ENCODE measurements at regions not wholly inside any gene's neighbourhood (a gene's known extent, or its start where the extent isn't known, plus 50 kb on each side); places are given as distances from the start of the nearest gene placed in this dataset.
"Not testable (repeated sequence)": the region's sequence is repeated elsewhere in the genome, so short reads cannot be mapped to it uniquely, and the experiment has no call there.

GRCh38 chr22:15835729-15836128, 145.9 kb downstream of the POTEH start:
- not testable (repeated sequence) for H4K5ac ChIP-seq (ENCODE audit: insufficient read length, low read depth, low read length); H4K8ac ChIP-seq (replicated peaks; ENCODE audit: insufficient read length, low read depth, low read length); H3K23ac ChIP-seq (ENCODE audit: insufficient read length, low read depth, low read length); H3K36me3 Mint-ChIP-seq (ENCODE audit: insufficient read depth in 1 of 3, low read depth in 3 of 3); H3K79me2 ChIP-seq (ENCODE audit: insufficient read depth, low read length); H3K9me3 ChIP-seq (ENCODE audit: control insufficient read depth, low read depth, low read length); H3T11ph ChIP-seq (ENCODE audit: low read length); H3K14ac ChIP-seq (ENCODE audit: insufficient read depth, low read length); H3K27me3 ChIP-seq (ENCODE audit: insufficient read depth, low read length); H2AK5ac ChIP-seq (ENCODE audit: insufficient read length, low read length); H3K27me3 Mint-ChIP-seq (ENCODE audit: low read depth); H3K9ac ChIP-seq (ENCODE audit: extremely low read depth, insufficient read length, low read length); H2BK20ac ChIP-seq (ENCODE audit: low read depth, low read length, poor library complexity, severe bottlenecking); DNase-seq; H3K27ac Mint-ChIP-seq; H3K18ac ChIP-seq (ENCODE audit: insufficient read length, low read depth, low read length); H4K91ac ChIP-seq (ENCODE audit: insufficient read length, low read depth, low read length); H2BK5ac ChIP-seq (ENCODE audit: insufficient read length, low read length); H3K56ac ChIP-seq (ENCODE audit: insufficient read length, low read depth, low read length); H3K23me2 ChIP-seq (ENCODE audit: insufficient read length, low read depth, low read length, poor library complexity, severe bottlenecking); H3K4ac ChIP-seq (ENCODE audit: low read depth, low read length); H2BK120ac ChIP-seq (ENCODE audit: low read depth, low read length, poor library complexity, severe bottlenecking); H3K4me1 ChIP-seq (ENCODE audit: insufficient read depth, low read length); H4K20me1 ChIP-seq (ENCODE audit: control insufficient read depth, insufficient read depth, insufficient read length); H3K27ac ChIP-seq (ENCODE audit: insufficient read length, low read depth, low read length); H2BK15ac ChIP-seq (ENCODE audit: low read depth, low read length); H2BK12ac ChIP-seq (ENCODE audit: insufficient read length, low read depth, low read length); H3K4me2 ChIP-seq (ENCODE audit: insufficient read depth, insufficient read length, low read length); H3K9me3 Mint-ChIP-seq; H3K4me3 Mint-ChIP-seq; H3K79me1 ChIP-seq (ENCODE audit: insufficient read depth, low read depth, low read length, poor library complexity, severe bottlenecking); H2AFZ ChIP-seq (ENCODE audit: low read length); H3K4me1 Mint-ChIP-seq
- WGBS (ENCODE audit: extremely low coverage, insufficient read length, low lambda C conversion rate) = no CpG with 5 or more reads among the region's 9 CpGs

- not testable (repeated sequence) for H3K9me3 Mint-ChIP-seq; H3K27me3 ChIP-seq (ENCODE audit: insufficient read depth, low read length); H3K36me3 Mint-ChIP-seq (ENCODE audit: insufficient read depth in 1 of 3, low read depth in 3 of 3); H3K23ac ChIP-seq (ENCODE audit: insufficient read length, low read depth, low read length); H3K4me3 Mint-ChIP-seq; H3K27me3 Mint-ChIP-seq (ENCODE audit: low read depth); H3T11ph ChIP-seq (ENCODE audit: low read length); H2AK5ac ChIP-seq (ENCODE audit: insufficient read length, low read length); H4K91ac ChIP-seq (ENCODE audit: insufficient read length, low read depth, low read length); H3K4me2 ChIP-seq (ENCODE audit: insufficient read depth, insufficient read length, low read length); H4K5ac ChIP-seq (ENCODE audit: insufficient read length, low read depth, low read length); H3K79me2 ChIP-seq (ENCODE audit: insufficient read depth, low read length); H2BK5ac ChIP-seq (ENCODE audit: insufficient read length, low read length); H2BK20ac ChIP-seq (ENCODE audit: low read depth, low read length, poor library complexity, severe bottlenecking); H3K18ac ChIP-seq (ENCODE audit: insufficient read length, low read depth, low read length); H3K79me1 ChIP-seq (ENCODE audit: insufficient read depth, low read depth, low read length, poor library complexity, severe bottlenecking); H3K9me3 ChIP-seq (ENCODE audit: control insufficient read depth, low read depth, low read length); H2BK12ac ChIP-seq (ENCODE audit: insufficient read length, low read depth, low read length); H4K20me1 ChIP-seq (ENCODE audit: control insufficient read depth, insufficient read depth, insufficient read length); H3K4me1 Mint-ChIP-seq; H3K27ac ChIP-seq (ENCODE audit: insufficient read length, low read depth, low read length); H3K27ac Mint-ChIP-seq; H3K14ac ChIP-seq (ENCODE audit: insufficient read depth, low read length); H3K56ac ChIP-seq (ENCODE audit: insufficient read length, low read depth, low read length); H2AFZ ChIP-seq (ENCODE audit: low read length); H3K23me2 ChIP-seq (ENCODE audit: insufficient read length, low read depth, low read length, poor library complexity, severe bottlenecking); H3K9ac ChIP-seq (ENCODE audit: extremely low read depth, insufficient read length, low read length); H2BK120ac ChIP-seq (ENCODE audit: low read depth, low read length, poor library complexity, severe bottlenecking); H2BK15ac ChIP-seq (ENCODE audit: low read depth, low read length); H3K4ac ChIP-seq (ENCODE audit: low read depth, low read length); H3K4me1 ChIP-seq (ENCODE audit: insufficient read depth, low read length); DNase-seq; H4K8ac ChIP-seq (replicated peaks; ENCODE audit: insufficient read length, low read depth, low read length)
- no CpG with 5 or more reads among the region's 1 CpG for WGBS (ENCODE audit: extremely low coverage, insufficient read length, low lambda C conversion rate)
Observed at GRCh38 chr22:15849772-15850171, 159.9 kb downstream of the POTEH start.

Measured in H9 (cell line).